GM13976 (cell line): ENCODE measurements at regions not wholly inside any gene's neighbourhood (a gene's known extent, or its start where the extent isn't known, plus 50 kb on each side); places are given as distances from the start of the nearest gene placed in this dataset.

ENCODE experiments used
- DNase-seq: peaks from one replicate; pipeline ENCODE4 v3.0.0; 2012; ENCODE audit warnings: low spot score
- in situ Hi-C: fragments of 300-500 bp; cut with MboI; formaldehyde crosslinking; loops from one replicate; pipeline ENCODE4 v1.12.0; 2022; ENCODE audit warnings: low sequenced_read_pairs, mixed read lengths, inconsistent platforms; ENCODE audit not compliant: unreplicated experiment
- TF ChIP-seq, protein P1 (sequence below): IDR thresholded peaks from 2 replicates; pipeline ENCODE4 v1.5.1; 2012; ENCODE audit warnings: borderline replicate concordance, mild to moderate bottlenecking; ENCODE audit not compliant: insufficient read depth; ENCODE audit errors: extremely low read depth, missing control alignments, control extremely low read depth

DNA sequence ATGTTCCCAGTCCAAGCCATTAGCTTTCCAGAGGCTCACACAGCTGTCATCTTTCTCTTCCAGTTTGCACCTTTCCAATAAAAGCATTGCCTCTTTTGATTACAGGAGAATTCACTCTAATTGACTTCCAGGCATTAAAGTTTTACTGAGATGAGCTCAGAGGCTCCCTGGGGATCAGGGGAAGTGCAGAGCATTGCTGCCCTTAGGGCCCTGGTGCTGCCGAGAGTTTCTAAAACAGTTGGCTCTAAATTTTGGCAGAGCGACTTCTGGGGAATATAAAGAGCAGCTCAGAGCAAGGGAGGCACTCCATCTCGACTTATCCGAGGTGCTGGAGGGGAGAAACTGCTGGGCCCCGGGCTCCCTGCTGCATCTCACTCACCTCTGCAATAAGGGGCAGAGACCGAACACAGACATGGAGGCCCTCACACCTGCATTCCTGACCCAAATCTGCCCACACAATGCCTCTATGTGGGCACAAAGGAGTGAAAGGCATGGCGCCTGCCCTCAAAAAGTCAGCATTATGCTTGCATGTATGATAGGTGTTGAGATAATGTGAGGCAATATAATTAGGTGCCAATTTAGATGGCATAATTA, 61.7 kb downstream of the SCN11A start:
- TF ChIP-seq, protein P1, sequence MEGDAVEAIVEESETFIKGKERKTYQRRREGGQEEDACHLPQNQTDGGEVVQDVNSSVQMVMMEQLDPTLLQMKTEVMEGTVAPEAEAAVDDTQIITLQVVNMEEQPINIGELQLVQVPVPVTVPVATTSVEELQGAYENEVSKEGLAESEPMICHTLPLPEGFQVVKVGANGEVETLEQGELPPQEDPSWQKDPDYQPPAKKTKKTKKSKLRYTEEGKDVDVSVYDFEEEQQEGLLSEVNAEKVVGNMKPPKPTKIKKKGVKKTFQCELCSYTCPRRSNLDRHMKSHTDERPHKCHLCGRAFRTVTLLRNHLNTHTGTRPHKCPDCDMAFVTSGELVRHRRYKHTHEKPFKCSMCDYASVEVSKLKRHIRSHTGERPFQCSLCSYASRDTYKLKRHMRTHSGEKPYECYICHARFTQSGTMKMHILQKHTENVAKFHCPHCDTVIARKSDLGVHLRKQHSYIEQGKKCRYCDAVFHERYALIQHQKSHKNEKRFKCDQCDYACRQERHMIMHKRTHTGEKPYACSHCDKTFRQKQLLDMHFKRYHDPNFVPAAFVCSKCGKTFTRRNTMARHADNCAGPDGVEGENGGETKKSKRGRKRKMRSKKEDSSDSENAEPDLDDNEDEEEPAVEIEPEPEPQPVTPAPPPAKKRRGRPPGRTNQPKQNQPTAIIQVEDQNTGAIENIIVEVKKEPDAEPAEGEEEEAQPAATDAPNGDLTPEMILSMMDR, result no peak
- in situ Hi-C loops, result no loop called here
- DNase-seq, result no peak

DNA sequence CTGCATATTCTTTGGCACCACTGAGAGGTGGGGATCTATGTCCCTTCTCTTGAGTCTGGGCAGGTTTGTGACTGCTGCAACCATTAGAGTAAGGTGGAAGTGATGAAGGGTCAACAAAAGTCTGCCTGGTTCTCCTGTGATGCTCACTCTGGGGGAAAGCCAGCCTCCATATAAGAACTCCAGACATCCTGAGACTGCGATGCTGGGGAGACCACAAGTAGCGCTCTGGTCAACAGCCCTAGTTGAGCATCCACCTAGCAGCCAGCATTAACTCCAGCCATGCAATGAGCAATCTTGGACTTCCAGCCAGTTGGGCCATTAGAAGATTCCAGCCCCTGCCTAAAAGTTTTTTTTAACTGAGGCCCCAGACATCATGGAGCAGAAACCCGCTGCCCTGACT, 62.8 kb downstream of the SCN11A start:
- TF ChIP-seq, protein P1, result no peak
- in situ Hi-C loops, result no loop called here

DNA sequence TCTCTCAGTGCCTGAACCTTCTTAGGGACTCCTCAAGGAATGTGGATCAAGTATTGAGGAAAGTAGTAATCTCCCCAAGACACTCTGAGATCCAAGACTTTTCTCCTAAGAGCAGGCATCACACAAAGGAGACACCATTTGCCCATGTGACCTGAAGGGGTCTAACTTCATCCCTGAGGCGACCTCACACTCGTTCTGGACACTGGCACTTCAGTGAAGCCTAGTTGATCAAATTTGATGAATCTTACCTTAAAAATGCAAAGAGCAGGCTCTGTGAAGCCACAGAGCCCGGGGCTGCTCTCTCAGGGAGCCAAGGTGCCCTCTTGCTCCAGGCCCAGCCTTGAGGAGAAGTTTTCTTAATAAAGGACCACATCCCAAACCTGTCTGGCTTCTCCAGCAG, 64.3 kb downstream of the SCN11A start:
- no peak for DNase-seq
- in situ Hi-C loops, result no loop called here
- TF ChIP-seq, protein P1, result no peak

More for the DNA sequence above, 62.8 kb downstream of the SCN11A start:
- DNase-seq, result no peak

DNA sequence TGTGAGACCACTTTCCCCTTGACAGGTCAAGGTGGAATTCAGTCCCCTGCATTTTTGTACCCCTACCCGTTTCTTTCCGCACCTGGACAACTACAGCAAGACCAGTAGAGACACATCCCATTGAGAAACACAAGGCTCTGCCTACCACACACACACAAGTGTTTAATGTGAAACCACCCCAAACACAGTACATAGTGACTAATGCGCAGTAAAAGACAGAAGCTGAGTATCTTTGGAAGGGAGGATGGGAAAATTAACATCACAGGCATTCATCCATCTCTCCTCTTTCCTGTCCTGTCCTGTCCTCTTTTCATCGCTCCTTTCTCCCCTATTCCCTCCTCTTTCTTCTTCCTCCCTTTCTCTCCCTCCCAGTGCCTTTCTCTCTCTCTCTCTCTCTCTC, 64.8 kb downstream of the SCN11A start:
- no peak for DNase-seq
- in situ Hi-C loops, result no loop called here
- TF ChIP-seq, protein P1, result no peak

DNA sequence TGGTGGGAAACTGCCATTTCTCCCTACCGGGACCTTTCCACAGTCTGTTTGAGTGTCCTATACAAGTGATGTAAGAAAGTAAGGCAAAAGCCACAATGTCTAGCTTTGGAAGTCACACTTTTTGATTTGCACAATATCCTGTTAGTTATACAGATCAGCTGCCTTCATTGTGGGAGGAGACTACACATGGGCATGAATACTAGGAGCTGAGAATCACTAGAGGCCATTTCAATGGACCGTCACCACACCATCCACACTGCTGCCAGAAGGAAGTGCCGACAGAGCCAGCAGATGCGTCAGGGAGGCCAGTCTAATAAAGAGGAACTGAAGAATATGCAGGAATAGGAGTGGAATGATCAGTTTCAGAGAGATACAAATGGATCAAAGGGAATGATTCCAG, 65.8 kb downstream of the SCN11A start:
- TF ChIP-seq, protein P1, result no peak
- in situ Hi-C loops, result no loop called here
- no peak for DNase-seq

- in situ Hi-C loops, result no loop called here
- DNase-seq, result no peak
- TF ChIP-seq, protein P1, result no peak
Observed at GRCh38 chr3:38985581-38985980, 66.2 kb downstream of the SCN11A start.
